Esophagus squamous epithelium (tissue), 5 donors: ENCODE measurements at regions not wholly inside any gene's neighbourhood (a gene's known extent, or its start where the extent isn't known, plus 50 kb on each side); places are given as distances from the start of the nearest gene placed in this dataset.

Source experiments
- DNase-seq: peaks from one replicate; lab custom pipeline; 2025; lab: John Stamatoyannopoulos, UW
- H3K27ac ChIP-seq, 4 donors: fragments of 200-600 bp; sonication (generic); one replicate each; pipeline ENCODE4 v1.5.1; 2016 to 2019; ENCODE audit warnings: mild to moderate bottlenecking in 1 of 4
- H3K27me3 ChIP-seq, 4 donors: fragments of 200-600 bp; sonication (generic); 1 replicate in 3 of 4; 2 replicates in 1 of 4; pipeline versions ENCODE4 v1.5.1 to v1.6.0; 2017 to 2021; ENCODE audit warnings: antibody characterized with exemption in 1 of 4
- H3K36me3 ChIP-seq, 3 donors: fragments of 200-600 bp; sonication (generic); one replicate each; pipeline ENCODE4 v1.5.1; 2016 to 2019
- H3K4me1 ChIP-seq, 3 donors: fragments of 200-600 bp; sonication (generic); one replicate each; pipeline ENCODE4 v1.5.1; 2017 to 2019
- H3K4me3 ChIP-seq, 4 donors: fragments of 200-600 bp; sonication (generic); 1 replicate in 3 of 4; 2 replicates in 1 of 4; pipeline ENCODE4 v1.5.1; 2016 to 2019; ENCODE audit warnings: mild to moderate bottlenecking in 2 of 4, moderate library complexity in 1 of 4
- H3K9me3 ChIP-seq, 3 donors: fragments of 200-600 bp; sonication (generic); one replicate each; pipeline ENCODE4 v1.5.1; 2016 to 2019
- POLR2A ChIP-seq, 4 donors: fragments of 450-650 bp; IDR thresholded peaks; one replicate each; pipeline ENCODE4 v1.6.1; 2017; ENCODE audit warnings: antibody characterized with exemption in 4 of 4, mild to moderate bottlenecking in 4 of 4, moderate library complexity in 3 of 4
- WGBS, 2 donors: methylation state at CpG; one replicate each; pipeline ENCODE4 v1.1.5; 2018; 5-methylcytosine and 5-hydroxymethylcytosine counted together
- intact Hi-C: fragments of 100-400 bp; cut with DNase I; formaldehyde crosslinking; loops from one replicate; pipeline ENCODE4 v1.15.0; 2022
- TF ChIP-seq, protein P1 (sequence below), 6 experiments: fragments of 450-650 bp in 4 of 6; fragments of 200-600 bp in 2 of 6; sonication (generic) in 2 of 6; IDR thresholded peaks; one replicate each; pipeline ENCODE4 v1.5.1; 2016 to 2019; ENCODE audit warnings: antibody characterized with exemption in 6 of 6, mild to moderate bottlenecking in 4 of 6, moderate library complexity in 4 of 6
- donor health status: DM: yes; HTN: yes; CAD: no.

GRCh38 chr10:131650771-131651673 is 249.8 kb upstream of the PPP2R2D start:
- peaks cover 0 to 52% (median 0%) of the 10 kb centered on the region in 4 donors for H3K27me3 ChIP-seq
- H3K36me3 ChIP-seq, result no peaks in the 10 kb centered on the region
- no peak for DNase-seq
- peaks cover 0 to 7% (median 0%) of the 10 kb centered on the region in 3 donors for H3K4me1 ChIP-seq
- no peak overlapping the region for H3K27ac ChIP-seq
- no peak overlapping the region for H3K4me3 ChIP-seq
- TF ChIP-seq POLR2A (IDR thresholded peaks at IDR 0.05), result no peak
- TF ChIP-seq, protein P1, sequence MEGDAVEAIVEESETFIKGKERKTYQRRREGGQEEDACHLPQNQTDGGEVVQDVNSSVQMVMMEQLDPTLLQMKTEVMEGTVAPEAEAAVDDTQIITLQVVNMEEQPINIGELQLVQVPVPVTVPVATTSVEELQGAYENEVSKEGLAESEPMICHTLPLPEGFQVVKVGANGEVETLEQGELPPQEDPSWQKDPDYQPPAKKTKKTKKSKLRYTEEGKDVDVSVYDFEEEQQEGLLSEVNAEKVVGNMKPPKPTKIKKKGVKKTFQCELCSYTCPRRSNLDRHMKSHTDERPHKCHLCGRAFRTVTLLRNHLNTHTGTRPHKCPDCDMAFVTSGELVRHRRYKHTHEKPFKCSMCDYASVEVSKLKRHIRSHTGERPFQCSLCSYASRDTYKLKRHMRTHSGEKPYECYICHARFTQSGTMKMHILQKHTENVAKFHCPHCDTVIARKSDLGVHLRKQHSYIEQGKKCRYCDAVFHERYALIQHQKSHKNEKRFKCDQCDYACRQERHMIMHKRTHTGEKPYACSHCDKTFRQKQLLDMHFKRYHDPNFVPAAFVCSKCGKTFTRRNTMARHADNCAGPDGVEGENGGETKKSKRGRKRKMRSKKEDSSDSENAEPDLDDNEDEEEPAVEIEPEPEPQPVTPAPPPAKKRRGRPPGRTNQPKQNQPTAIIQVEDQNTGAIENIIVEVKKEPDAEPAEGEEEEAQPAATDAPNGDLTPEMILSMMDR (IDR thresholded peaks at IDR 0.05), result no peak
- H3K9me3 ChIP-seq, result no peaks in the 10 kb centered on the region
- intact Hi-C loops, result no loop called here
- WGBS, 2 donors, result 53 to 77% methylated on average over 8 to 17 of the region's 23 CpGs

GRCh38 chr10:131651674-131652437 is 249.0 kb upstream of the PPP2R2D start:
- no peak overlapping the region for H3K27ac ChIP-seq
- TF ChIP-seq POLR2A (IDR thresholded peaks at IDR 0.05), result no peak
- TF ChIP-seq, protein P1 (IDR thresholded peaks at IDR 0.05), result no peak
- no peaks in the 10 kb centered on the region for H3K9me3 ChIP-seq
- intact Hi-C loops, result no loop called here
- H3K4me1 ChIP-seq, result peaks cover 0 to 7% (median 0%) of the 10 kb centered on the region in 3 donors
- no peak for DNase-seq
- no peaks in the 10 kb centered on the region for H3K36me3 ChIP-seq
- H3K4me3 ChIP-seq, result no peak overlapping the region
- WGBS, 2 donors, result 46 to 57% methylated on average over 11 to 14 of the region's 22 CpGs
- peaks cover 0 to 46% (median 0%) of the 10 kb centered on the region in 4 donors for H3K27me3 ChIP-seq

DNA sequence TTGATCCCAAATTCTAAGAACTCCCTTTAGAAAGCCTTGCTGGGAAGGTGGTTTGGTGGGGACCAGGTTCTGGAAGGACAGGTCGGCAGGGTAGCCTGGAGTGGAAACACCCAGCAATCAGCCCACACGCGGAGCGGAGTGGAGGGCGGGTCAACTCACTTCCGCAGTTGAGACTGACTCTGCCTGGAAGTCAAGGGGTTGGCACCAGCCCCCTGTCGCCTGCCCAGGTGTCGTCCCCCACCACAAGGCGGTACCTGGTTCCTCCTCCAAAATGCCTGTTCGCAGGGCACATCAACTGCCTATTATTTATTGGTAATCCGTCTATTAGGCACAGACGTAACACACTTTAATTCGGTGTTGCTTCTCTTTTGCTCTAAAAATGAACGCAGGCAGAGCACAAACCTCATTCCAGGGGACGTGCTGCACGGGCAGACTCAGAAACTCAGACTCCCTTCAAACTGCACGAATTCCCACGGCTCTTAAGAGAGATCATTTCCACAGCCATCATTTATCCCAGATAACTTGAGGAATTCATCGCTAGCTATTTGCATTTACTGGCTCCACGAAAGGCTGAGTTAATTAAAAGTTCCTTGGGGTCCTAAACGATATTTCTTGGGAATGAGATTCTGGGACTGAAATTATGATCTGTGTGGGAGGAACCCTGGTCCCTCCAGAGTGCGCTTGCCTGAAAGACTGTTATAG is 248.2 kb upstream of the PPP2R2D start:
- DNase-seq, result no peak
- intact Hi-C loops, result no loop called here

DNA sequence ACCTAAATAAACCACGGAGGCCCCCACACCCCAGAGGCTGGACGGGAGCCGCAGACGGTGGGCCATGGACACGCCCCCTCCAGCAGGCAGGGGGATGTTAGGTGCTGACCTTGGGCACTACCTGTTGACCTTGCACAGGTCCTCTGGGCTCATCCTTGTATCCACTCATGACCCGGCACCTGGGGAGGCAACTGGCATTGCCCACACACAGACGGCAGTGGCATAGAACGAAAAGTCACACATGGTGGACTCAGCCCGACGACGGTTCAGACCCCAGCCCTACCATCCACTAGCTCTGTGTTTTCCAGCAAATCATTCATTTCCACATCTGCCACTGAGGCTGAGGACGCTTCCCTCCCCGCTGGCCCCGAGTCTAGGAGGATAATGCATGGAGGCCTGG is 247.7 kb upstream of the PPP2R2D start:
- intact Hi-C loops, result no loop called here
- no peak for DNase-seq
- peaks cover 0 to 41% (median 0%) of the 10 kb centered on the region in 4 donors for H3K27me3 ChIP-seq

More for the DNA sequence above, 248.2 kb upstream of the PPP2R2D start:
- no peak for TF ChIP-seq POLR2A (IDR thresholded peaks at IDR 0.05)
- TF ChIP-seq, protein P1 (IDR thresholded peaks at IDR 0.05), result no peak
- no peaks in the 10 kb centered on the region for H3K9me3 ChIP-seq
- H3K27me3 ChIP-seq, result peaks cover 0 to 41% (median 0%) of the 10 kb centered on the region in 4 donors
- no peak overlapping the region for H3K27ac ChIP-seq
- 67 to 68% methylated on average over 14 to 19 of the region's 22 CpGs for WGBS, 2 donors
- no peaks in the 10 kb centered on the region for H3K36me3 ChIP-seq
- no peak overlapping the region for H3K4me3 ChIP-seq
- H3K4me1 ChIP-seq, result peaks cover 0 to 7% (median 0%) of the 10 kb centered on the region in 3 donors

More for the DNA sequence above, 247.7 kb upstream of the PPP2R2D start:
- no peaks in the 10 kb centered on the region for H3K9me3 ChIP-seq
- 71 to 100% methylated on average over 3 to 7 of the region's 14 CpGs for WGBS, 2 donors
- no peaks in the 10 kb centered on the region for H3K36me3 ChIP-seq
- peaks cover 0 to 7% (median 0%) of the 10 kb centered on the region in 3 donors for H3K4me1 ChIP-seq
- TF ChIP-seq, protein P1 (IDR thresholded peaks at IDR 0.05), result no peak
- no peak for TF ChIP-seq POLR2A (IDR thresholded peaks at IDR 0.05)
- H3K4me3 ChIP-seq, result no peak overlapping the region
- no peak overlapping the region for H3K27ac ChIP-seq
